ENCODE measurements at regions not wholly inside any gene's neighbourhood (a gene's known extent, or its start where the extent isn't known, plus 50 kb on each side); places are given as distances from the start of the nearest gene placed in this dataset.

DNA sequence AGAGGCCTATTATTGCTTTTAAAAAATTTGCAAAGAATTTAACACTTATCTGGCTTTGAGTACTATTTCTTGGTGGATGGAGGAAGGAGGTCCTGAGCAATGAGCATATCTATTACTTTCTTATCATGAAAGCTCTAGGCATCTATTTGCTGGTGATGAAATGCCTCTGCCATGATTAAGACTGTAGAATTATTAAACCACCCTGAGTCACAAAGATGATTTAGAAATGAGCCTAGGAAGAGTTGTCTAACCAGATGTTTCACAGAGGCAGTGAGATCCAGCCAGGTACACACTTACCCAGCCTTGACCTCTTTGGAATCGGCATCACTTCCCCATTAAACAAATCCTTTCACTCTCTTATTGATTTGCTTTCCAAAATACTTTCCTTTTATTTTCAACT is 304.4 kb upstream of the KIF2A start:
- no peaks in the 10 kb centered on the region for H3K4me1 ChIP-seq
- ATAC-seq = no peak
- H3K36me3 ChIP-seq = no peaks in the 10 kb centered on the region
- no peaks in the 10 kb centered on the region for H3K27me3 ChIP-seq
- no peak overlapping the region for H3K4me3 ChIP-seq
- TF ChIP-seq CTCF (IDR thresholded peaks at IDR 0.05) = no peak
- no peaks in the 10 kb centered on the region for H3K9me3 ChIP-seq
- no peak overlapping the region for H3K27ac ChIP-seq
- intact Hi-C loops (cut with DNase I) = no loop called here
- DNase-seq = no peak

GRCh38 chr5:62002436-62002835 is 303.6 kb upstream of the KIF2A start:
- H3K9me3 ChIP-seq = no peaks in the 10 kb centered on the region

DNA sequence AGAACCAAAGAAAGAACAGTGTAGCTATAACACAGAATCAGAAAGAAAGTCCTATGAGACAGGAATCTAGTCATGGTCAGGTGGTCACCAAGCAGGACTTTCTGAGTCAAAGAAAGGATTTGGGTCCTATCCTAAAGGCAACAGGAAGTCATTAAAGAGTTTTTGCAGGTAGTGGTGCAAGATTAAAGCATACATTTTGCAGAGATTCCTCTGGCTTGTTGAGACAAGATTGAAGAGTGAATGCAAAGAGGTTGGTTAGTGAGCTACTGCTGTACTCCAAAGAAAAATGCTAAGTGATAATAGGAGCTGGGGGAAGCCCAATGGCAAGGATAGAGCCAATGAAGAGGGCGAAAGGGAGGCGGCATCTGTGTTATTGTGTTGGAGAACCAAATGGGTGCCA is 300.5 kb upstream of the KIF2A start:
- H3K27ac ChIP-seq = no peak overlapping the region
- no peaks in the 10 kb centered on the region for H3K36me3 ChIP-seq
- no peak for TF ChIP-seq CTCF (IDR thresholded peaks at IDR 0.05)
- no peaks in the 10 kb centered on the region for H3K9me3 ChIP-seq
- H3K27me3 ChIP-seq = no peaks in the 10 kb centered on the region
- DNase-seq = no peak
- no peak for ATAC-seq
- H3K4me1 ChIP-seq = no peaks in the 10 kb centered on the region
- intact Hi-C loops (cut with DNase I) = no loop called here
- no peak overlapping the region for H3K4me3 ChIP-seq

More at GRCh38 chr5:62002436-62002835, 303.6 kb upstream of the KIF2A start:
- H3K27ac ChIP-seq = no peak overlapping the region
- intact Hi-C loops (cut with DNase I) = no loop called here
- DNase-seq (no peak), ATAC-seq (no peak)
- no peaks in the 10 kb centered on the region for H3K36me3 ChIP-seq
- H3K4me1 ChIP-seq = no peaks in the 10 kb centered on the region
- H3K4me3 ChIP-seq = no peak overlapping the region
- H3K27me3 ChIP-seq = no peaks in the 10 kb centered on the region
- TF ChIP-seq CTCF (IDR thresholded peaks at IDR 0.05) = no peak

DNA sequence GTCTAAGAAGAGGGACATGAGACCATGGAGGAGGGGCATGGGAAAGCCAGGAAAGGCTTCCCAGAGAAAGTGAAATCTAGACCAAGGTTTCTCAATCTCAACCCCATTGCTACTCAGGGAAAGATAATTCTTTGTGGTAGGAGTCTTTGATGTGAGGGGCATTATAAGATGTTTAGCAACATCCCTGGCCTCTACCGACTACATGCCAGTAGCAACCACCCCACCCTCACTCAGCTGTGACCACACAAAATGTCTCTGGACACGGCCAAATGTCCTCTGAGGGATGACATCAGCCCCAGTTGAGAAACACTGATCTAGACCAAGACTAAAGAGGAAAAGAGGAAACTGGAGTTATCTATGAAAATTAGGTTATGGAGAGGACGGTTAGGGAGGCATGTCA is 298.5 kb upstream of the KIF2A start:
- Histone ChIP-seq H3K4me3 (no peak overlapping the region), H3K27ac (no peak overlapping the region), H3K9me3 (no peaks in the 10 kb centered on the region), H3K27me3 (no peaks in the 10 kb centered on the region), H3K4me1 (no peaks in the 10 kb centered on the region), H3K36me3 (no peaks in the 10 kb centered on the region)
- TF ChIP-seq CTCF (IDR thresholded peaks at IDR 0.05) = no peak
- ATAC-seq = no peak
- no peak for DNase-seq
- intact Hi-C loops (cut with DNase I) = no loop called here

GRCh38 chr5:62011089-62011664 is 294.8 kb upstream of the KIF2A start:
- no peak for ATAC-seq
- no peak for DNase-seq
- no peak overlapping the region for H3K27ac ChIP-seq
- no peaks in the 10 kb centered on the region for H3K36me3 ChIP-seq
- no peaks in the 10 kb centered on the region for H3K4me1 ChIP-seq
- H3K9me3 ChIP-seq = no peaks in the 10 kb centered on the region
- intact Hi-C loops (cut with DNase I) = no loop called here
- no peak overlapping the region for H3K4me3 ChIP-seq
- H3K27me3 ChIP-seq = no peaks in the 10 kb centered on the region
- TF ChIP-seq CTCF (IDR thresholded peaks at IDR 0.05) = no peak
